Thyroid gland (tissue), 4 donors: ENCODE measurements at regions not wholly inside any gene's neighbourhood (a gene's known extent, or its start where the extent isn't known, plus 50 kb on each side); places are given as distances from the start of the nearest gene placed in this dataset.

ENCODE experiments used
- DNase-seq, 2 donors: peaks; one replicate each; pipeline ENCODE4 v3.0.0-alpha.2; 2019
- H3K27ac ChIP-seq, 3 donors: fragments of 200-600 bp; sonication (generic); 1 replicate in 2 of 3; 2 replicates in 1 of 3; pipeline ENCODE4 v1.5.1; 2016 to 2019; ENCODE audit warnings: mild to moderate bottlenecking in 1 of 3, moderate library complexity in 1 of 3
- H3K27me3 ChIP-seq: fragments of 200-600 bp; sonication (generic); one replicate; pipeline ENCODE4 v1.5.1; 2019
- H3K36me3 ChIP-seq, 2 donors: fragments of 200-600 bp; sonication (generic); one replicate each; pipeline ENCODE4 v1.5.1; 2016 to 2019
- H3K4me1 ChIP-seq, 2 donors: fragments of 200-600 bp; sonication (generic); one replicate each; pipeline ENCODE4 v1.5.1; 2017 to 2019
- H3K4me3 ChIP-seq, 3 donors: fragments of 200-600 bp; sonication (generic); replicated peaks in 1 of 3; 1 replicate in 2 of 3; 2 replicates in 1 of 3; pipeline ENCODE4 v1.5.1; 2016; ENCODE audit warnings: mild to moderate bottlenecking in 1 of 3
- H3K9me3 ChIP-seq: fragments of 200-600 bp; sonication (generic); one replicate; pipeline ENCODE4 v1.5.1; 2017
- POLR2A ChIP-seq, 2 donors: fragments of 450-650 bp; IDR thresholded peaks; one replicate each; pipeline ENCODE4 v1.6.1; 2017; ENCODE audit warnings: antibody characterized with exemption in 2 of 2, mild to moderate bottlenecking in 2 of 2, moderate library complexity in 1 of 2
- WGBS, 2 donors: methylation state at CpG; one replicate each; pipeline ENCODE4 v1.1.5; 2017; 5-methylcytosine and 5-hydroxymethylcytosine counted together
- intact Hi-C: fragments of 100-400 bp; cut with DNase I; formaldehyde crosslinking; loops from one replicate; pipeline ENCODE4 v1.15.1; 2023
- TF ChIP-seq, protein P1 (sequence below), 6 experiments: fragments of 200-600 bp in 3 of 6; fragments of 450-650 bp in 3 of 6; sonication (generic) in 3 of 6; IDR thresholded peaks; one replicate each; pipeline ENCODE4 v1.5.1; 2016 to 2019; ENCODE audit warnings: antibody characterized with exemption in 6 of 6, mild to moderate bottlenecking in 2 of 6, inconsistent platforms in 1 of 6, moderate library complexity in 1 of 6

DNA sequence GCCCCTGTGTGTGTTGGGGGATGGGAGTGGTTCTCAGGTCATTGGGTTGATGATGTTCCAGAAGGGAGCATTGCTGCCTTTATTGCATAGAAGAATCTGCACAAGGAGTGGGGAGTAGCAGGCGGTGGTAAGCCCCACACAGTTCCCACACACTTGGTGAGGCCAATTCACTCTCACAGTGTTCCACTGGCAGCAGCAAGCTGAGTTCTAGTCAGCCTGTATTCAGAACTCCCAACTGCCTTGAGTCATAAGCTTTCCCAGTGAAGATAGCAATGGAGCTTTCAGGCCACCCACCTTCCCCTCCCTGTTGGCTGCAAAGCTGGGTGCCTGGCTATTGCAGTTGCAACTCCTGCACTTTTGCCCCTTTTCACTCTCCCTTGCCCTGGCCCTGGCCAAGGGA, 181.1 kb upstream of the RBMS3 start:
- no peaks in the 10 kb centered on the region for H3K4me1 ChIP-seq
- H3K27me3 ChIP-seq: no peaks in the 10 kb centered on the region
- no peaks in the 10 kb centered on the region for H3K9me3 ChIP-seq
- no peak for TF ChIP-seq POLR2A (IDR thresholded peaks at IDR 0.05)
- TF ChIP-seq, protein P1, sequence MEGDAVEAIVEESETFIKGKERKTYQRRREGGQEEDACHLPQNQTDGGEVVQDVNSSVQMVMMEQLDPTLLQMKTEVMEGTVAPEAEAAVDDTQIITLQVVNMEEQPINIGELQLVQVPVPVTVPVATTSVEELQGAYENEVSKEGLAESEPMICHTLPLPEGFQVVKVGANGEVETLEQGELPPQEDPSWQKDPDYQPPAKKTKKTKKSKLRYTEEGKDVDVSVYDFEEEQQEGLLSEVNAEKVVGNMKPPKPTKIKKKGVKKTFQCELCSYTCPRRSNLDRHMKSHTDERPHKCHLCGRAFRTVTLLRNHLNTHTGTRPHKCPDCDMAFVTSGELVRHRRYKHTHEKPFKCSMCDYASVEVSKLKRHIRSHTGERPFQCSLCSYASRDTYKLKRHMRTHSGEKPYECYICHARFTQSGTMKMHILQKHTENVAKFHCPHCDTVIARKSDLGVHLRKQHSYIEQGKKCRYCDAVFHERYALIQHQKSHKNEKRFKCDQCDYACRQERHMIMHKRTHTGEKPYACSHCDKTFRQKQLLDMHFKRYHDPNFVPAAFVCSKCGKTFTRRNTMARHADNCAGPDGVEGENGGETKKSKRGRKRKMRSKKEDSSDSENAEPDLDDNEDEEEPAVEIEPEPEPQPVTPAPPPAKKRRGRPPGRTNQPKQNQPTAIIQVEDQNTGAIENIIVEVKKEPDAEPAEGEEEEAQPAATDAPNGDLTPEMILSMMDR (IDR thresholded peaks at IDR 0.05): no peak
- intact Hi-C loops: no loop called here
- no peak for DNase-seq
- WGBS, 2 donors: 75 to 90% methylated on average over 1 of the region's 1 CpG
- no peak overlapping the region for H3K4me3 ChIP-seq
- no peak overlapping the region for H3K27ac ChIP-seq
- H3K36me3 ChIP-seq: no peaks in the 10 kb centered on the region

DNA sequence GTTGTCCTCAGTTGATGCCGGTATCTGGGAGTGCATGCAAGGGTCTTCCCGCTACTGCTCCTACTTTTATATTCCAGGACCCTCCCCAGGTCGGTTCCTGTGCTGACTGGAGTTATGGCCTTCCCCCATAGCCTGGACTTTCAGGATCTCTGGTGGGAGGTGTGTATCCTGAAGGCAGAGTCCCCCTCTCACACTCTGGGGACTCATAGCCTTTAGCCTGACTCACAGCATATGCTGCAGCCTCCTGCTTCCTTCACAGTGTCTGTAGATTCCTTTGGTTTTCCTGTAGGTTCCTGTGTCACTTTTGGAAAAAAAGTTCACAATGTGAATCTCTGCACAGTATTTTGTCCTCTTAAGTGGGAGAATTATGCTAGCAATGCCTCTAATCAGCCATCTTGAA, 180.6 kb upstream of the RBMS3 start:
- H3K27me3 ChIP-seq: no peaks in the 10 kb centered on the region
- no peak for DNase-seq
- no peaks in the 10 kb centered on the region for H3K36me3 ChIP-seq
- intact Hi-C loops: no loop called here
- no peak overlapping the region for H3K27ac ChIP-seq
- H3K4me3 ChIP-seq: no peak overlapping the region
- no peaks in the 10 kb centered on the region for H3K4me1 ChIP-seq
- 87 to 96% methylated on average over 3 of the region's 3 CpGs for WGBS, 2 donors
- H3K9me3 ChIP-seq: no peaks in the 10 kb centered on the region
- no peak for TF ChIP-seq POLR2A (IDR thresholded peaks at IDR 0.05)
- TF ChIP-seq, protein P1 (IDR thresholded peaks at IDR 0.05): no peak

DNA sequence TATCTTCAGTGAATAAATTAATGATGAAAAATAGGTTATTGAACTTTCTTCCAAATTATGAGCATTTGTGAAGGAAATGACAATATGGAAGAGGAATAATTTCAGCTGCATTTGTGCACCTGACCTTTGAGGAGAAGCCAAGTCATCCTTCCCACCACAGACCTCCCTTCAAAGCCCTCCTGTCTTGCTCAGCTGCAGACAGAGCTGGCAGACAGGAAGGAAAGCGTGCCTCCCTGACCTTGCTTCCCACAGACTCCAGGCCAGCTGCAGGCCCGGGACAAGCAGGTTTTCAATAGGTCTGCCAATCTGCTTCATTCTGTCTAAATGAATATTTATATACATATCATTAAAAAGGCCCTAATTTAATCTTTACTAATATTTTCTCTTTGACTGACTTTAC, 152.9 kb upstream of the RBMS3 start:
- Histone ChIP-seq H3K27me3 (no peaks in the 10 kb centered on the region), H3K27ac (no peak overlapping the region), H3K9me3 (no peaks in the 10 kb centered on the region), H3K4me3 (no peak overlapping the region), H3K36me3 (no peaks in the 10 kb centered on the region), H3K4me1 (no peaks in the 10 kb centered on the region)
- intact Hi-C loops: no loop called here
- no peak for DNase-seq
- WGBS, 2 donors: 69 to 83% methylated on average over 2 of the region's 2 CpGs
- TF ChIP-seq POLR2A (IDR thresholded peaks at IDR 0.05): no peak
- TF ChIP-seq, protein P1 (IDR thresholded peaks at IDR 0.05): no peak

DNA sequence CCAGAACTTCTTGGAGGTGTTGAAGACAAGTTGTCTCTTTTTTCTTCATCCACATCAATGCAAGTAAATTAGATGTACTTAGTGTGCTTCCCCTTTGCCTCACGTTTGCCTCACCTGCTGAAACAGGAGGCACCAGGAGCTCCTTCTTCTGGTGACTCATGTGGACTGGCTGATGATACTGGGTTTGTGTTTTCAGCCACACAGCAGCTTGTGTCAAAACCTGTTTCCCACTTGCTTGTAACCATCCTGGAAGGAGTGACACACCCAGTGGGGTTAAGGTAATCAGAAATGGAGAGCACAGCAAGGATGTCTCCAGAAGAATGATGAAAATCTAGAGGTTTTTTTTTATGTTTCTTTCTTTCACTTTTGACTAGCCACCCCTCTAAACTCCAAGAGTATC, 143.3 kb upstream of the RBMS3 start:
- TF ChIP-seq, protein P1 (IDR thresholded peaks at IDR 0.05): no peak
- no peak for TF ChIP-seq POLR2A (IDR thresholded peaks at IDR 0.05)
- 76 to 91% methylated on average over 1 of the region's 1 CpG for WGBS, 2 donors
- no peak for DNase-seq
- H3K4me3 ChIP-seq: no peak overlapping the region
- H3K4me1 ChIP-seq: no peaks in the 10 kb centered on the region
- no peaks in the 10 kb centered on the region for H3K36me3 ChIP-seq
- intact Hi-C loops: no loop called here
- H3K9me3 ChIP-seq: no peaks in the 10 kb centered on the region
- H3K27ac ChIP-seq: no peak overlapping the region
- no peaks in the 10 kb centered on the region for H3K27me3 ChIP-seq

DNA sequence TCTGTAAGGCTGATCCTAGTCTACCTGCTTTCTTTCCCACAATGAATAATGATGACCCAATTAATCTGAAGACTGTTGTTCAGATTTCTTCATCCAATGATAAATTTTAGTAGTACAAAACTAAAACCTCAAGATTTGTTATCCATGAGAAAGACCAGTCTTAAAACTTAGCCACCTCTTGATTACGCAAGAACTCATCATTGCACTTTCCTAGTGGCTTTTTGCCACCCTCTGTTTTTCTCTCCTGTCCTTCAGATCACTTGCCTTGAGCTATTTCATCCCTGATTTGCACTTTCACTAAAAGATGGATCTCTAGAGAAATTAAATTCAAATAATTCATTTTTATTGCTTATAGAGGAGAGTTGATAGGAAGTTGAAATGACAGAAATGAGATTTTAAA, 142.7 kb upstream of the RBMS3 start:
- H3K27ac ChIP-seq: no peak overlapping the region
- no peak for DNase-seq
- H3K27me3 ChIP-seq: no peaks in the 10 kb centered on the region
- no peaks in the 10 kb centered on the region for H3K4me1 ChIP-seq
- intact Hi-C loops: no loop called here
- H3K4me3 ChIP-seq: no peak overlapping the region
- WGBS, 2 donors: 98 to 100% methylated on average over 1 of the region's 1 CpG
- no peaks in the 10 kb centered on the region for H3K9me3 ChIP-seq
- TF ChIP-seq, protein P1 (IDR thresholded peaks at IDR 0.05): no peak
- TF ChIP-seq POLR2A (IDR thresholded peaks at IDR 0.05): no peak
- H3K36me3 ChIP-seq: no peaks in the 10 kb centered on the region
